Pancreas (tissue), 10 donors: ENCODE measurements at regions not wholly inside any gene's neighbourhood (a gene's known extent, or its start where the extent isn't known, plus 50 kb on each side); places are given as distances from the start of the nearest gene placed in this dataset.

Source experiments
- ATAC-seq, 4 donors: fragments of 200-7000 bp; cut with Tn5 transposase; one replicate each; pipeline versions ENCODE4 v1.8.0 to v1.9.1; 2020; ENCODE audit warnings: mild to moderate bottlenecking in 4 of 4, moderate library complexity in 4 of 4
- DNase-seq, 6 donors: peaks; one replicate each; pipeline ENCODE4 v3.0.0-alpha.2; 2020
- FAIRE-seq: peaks from 2 replicates; lab custom pipeline; 2012; peaks lifted over from hg19 to GRCh38; lab: Jason Lieb, UNC
- H3K27ac ChIP-seq, 4 donors: fragments of 200-600 bp; sonication (generic); 1 replicate in 3 of 4; 2 replicates in 1 of 4; pipeline versions ENCODE4 v1.5.0 to v1.8.0; 2020
- H3K27me3 ChIP-seq, 4 donors: fragments of 200-600 bp; one replicate each; pipeline ENCODE4 v1.8.0; 2021
- H3K36me3 ChIP-seq, 3 donors: fragments of 200-600 bp; sonication (generic) in 1 of 3; one replicate each; pipeline versions ENCODE4 v1.5.0 to v1.8.0; 2020 to 2021
- H3K4me1 ChIP-seq, 3 donors: fragments of 200-600 bp; one replicate each; pipeline ENCODE4 v1.8.0; 2021
- H3K4me3 ChIP-seq, 4 donors: fragments of 200-600 bp; sonication (generic) in 2 of 4; one replicate each; pipeline versions ENCODE4 v1.5.0 to v1.8.0; 2020 to 2021
- H3K9me3 ChIP-seq, 4 donors: fragments of 200-600 bp; one replicate each; pipeline ENCODE4 v1.8.0; 2021
- CTCF ChIP-seq, 4 donors: fragments of 200-600 bp; sonication (generic) in 3 of 4; IDR thresholded peaks; one replicate each; pipeline versions ENCODE4 v1.5.0 to v1.8.0; 2021; ENCODE audit warnings: antibody characterized with exemption in 4 of 4
- WGBS, 2 donors: extraction: QIAGEN DNeasy Blood & Tissue Kit; methylation state at CpG; one replicate each; pipeline ENCODE4 v1.1.7; 2013; 5-methylcytosine and 5-hydroxymethylcytosine counted together
- intact Hi-C, 3 donors: fragments of 100-400 bp; cut with DNase I; formaldehyde crosslinking; loops; one replicate each; pipeline versions ENCODE4 v1.11.1 to v1.14.2; 2022
- donor health status: healthy with polysubstance abuse.
- donor health status: DM: no; HTN: no; CAD: no; lungs with moderate emphysema.
- donor health status: DM: no; HTN: no; CAD: no.
- donor health status: control.
- donor health status: control.
- donor health status: Bipolar disorder and iron deficiency.
- donor health status: DM: yes; HTN: yes; CAD: no.
- donor health status: DM: no; HTN: no; CAD: no.
- donor health status: DM: no; HTN: no; CAD: no.
- donor health status: DM: yes; HTN: yes; CAD: no.

DNA sequence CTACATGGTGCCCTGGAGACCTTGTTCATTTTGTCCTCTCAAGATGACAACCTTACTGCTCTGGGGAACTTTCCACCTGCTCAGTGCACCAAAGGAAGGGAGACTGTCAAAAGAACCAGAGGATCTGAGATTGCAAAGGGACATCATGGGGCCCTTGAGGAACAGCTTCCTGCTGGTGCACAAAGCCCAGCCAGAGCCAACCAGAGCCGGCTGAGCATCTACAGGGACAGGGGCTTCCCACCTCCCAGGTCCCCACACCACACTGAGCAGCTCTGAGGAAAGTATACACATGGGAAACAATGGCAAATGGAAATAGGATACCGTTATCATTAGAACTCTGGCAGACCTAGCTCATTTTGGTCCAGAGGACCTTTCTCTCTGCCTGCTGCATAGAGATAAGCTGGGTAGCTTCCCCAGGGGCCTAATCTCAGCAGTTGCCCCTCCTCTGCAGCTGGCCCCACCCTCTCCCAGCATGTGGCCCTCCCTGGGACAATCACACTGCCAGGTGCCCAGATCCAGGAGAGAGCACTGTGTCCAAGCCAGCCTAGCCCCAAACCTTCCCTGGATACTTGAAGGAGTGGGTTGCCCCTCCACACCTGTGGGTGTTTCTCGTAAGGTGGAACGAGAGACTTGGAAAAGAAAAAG lies 123.4 kb upstream of the PRR20G start:
- Histone ChIP-seq H3K36me3 (no peaks in the 10 kb centered on the region), H3K4me1 (no peaks in the 10 kb centered on the region), H3K27me3 (no peaks in the 10 kb centered on the region), H3K27ac (no peak overlapping the region), H3K9me3 (no peaks in the 10 kb centered on the region), H3K4me3 (no peak overlapping the region)
- intact Hi-C loops = no loop called here
- no peak for TF ChIP-seq CTCF (IDR thresholded peaks at IDR 0.05)
- WGBS, 2 donors = 46 to 60% methylated on average over 4 of the region's 4 CpGs
- ATAC-seq = no peak
- DNase-seq = peak in 1 of 6 donors; percentile 25
- FAIRE-seq = no peak

- FAIRE-seq = no peak
- Histone ChIP-seq H3K9me3 (no peaks in the 10 kb centered on the region), H3K27me3 (no peaks in the 10 kb centered on the region), H3K27ac (no peak overlapping the region), H3K4me1 (no peaks in the 10 kb centered on the region), H3K4me3 (no peak overlapping the region), H3K36me3 (no peaks in the 10 kb centered on the region)
- DNase-seq = peak in 1 of 6 donors; percentile 33
- intact Hi-C loops = no loop called here
- no peak for ATAC-seq
- no peak for TF ChIP-seq CTCF (IDR thresholded peaks at IDR 0.05)
- WGBS, 2 donors = 79 to 82% methylated on average over 7 of the region's 7 CpGs
These were observed 122.8 kb upstream of the PRR20G start for GRCh38 chr3:127410678-127411077.

GRCh38 chr3:127410137-127410488 lies 122.3 kb upstream of the PRR20G start:
- ATAC-seq = no peak
- intact Hi-C loops = no loop called here
- Histone ChIP-seq H3K4me1 (no peaks in the 10 kb centered on the region), H3K4me3 (no peak overlapping the region), H3K9me3 (no peaks in the 10 kb centered on the region), H3K27me3 (no peaks in the 10 kb centered on the region), H3K27ac (no peak overlapping the region), H3K36me3 (no peaks in the 10 kb centered on the region)
- FAIRE-seq = no peak
- 78 to 86% methylated on average over 6 of the region's 6 CpGs for WGBS, 2 donors
- DNase-seq = peak in 1 of 6 donors; percentile 33
- TF ChIP-seq CTCF (IDR thresholded peaks at IDR 0.05) = no peak

DNA sequence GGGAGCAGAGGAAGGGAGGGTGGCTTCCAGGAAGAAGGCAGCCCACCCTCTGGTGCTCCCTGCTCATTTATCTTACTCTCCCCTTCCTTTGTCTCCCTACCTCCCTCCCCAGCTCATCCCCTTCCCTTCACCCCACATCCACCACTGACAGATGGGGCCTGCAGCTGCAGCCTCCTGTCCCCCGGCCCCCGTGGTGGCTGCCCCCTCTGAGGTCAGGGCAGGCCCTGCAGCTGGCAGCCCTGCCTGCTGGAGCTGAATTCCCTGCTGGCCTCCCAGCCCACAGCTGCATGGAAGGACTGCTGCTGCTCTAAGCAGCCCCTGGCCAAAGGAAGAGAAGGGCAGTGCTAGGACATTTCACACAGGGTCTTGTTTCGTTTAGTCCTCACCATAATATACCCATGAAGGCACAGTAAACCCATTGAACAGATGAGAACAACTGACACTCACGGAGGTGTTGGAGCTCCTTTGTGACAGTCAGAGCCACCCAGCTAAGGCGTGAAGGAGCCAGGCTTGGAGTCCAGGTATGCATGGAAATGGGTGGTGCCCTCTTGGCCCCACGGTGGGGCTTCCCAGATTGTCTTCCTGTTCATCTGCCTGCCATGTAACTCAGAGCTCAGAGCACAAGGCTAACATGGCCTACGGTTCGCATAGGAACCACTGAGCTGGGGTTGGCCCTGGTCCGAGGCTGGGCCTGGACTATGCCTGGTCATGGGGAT lies 121.7 kb upstream of the PRR20G start:
- no peak for FAIRE-seq
- 75 to 80% methylated on average over 9 of the region's 9 CpGs for WGBS, 2 donors

More for the DNA sequence above, 121.7 kb upstream of the PRR20G start:
- Histone ChIP-seq H3K27me3 (no peaks in the 10 kb centered on the region), H3K27ac (no peak overlapping the region), H3K4me1 (no peaks in the 10 kb centered on the region), H3K9me3 (no peaks in the 10 kb centered on the region), H3K36me3 (no peaks in the 10 kb centered on the region), H3K4me3 (no peak overlapping the region)
- DNase-seq = peak in 1 of 6 donors; percentile 38
- no peak for TF ChIP-seq CTCF (IDR thresholded peaks at IDR 0.05)
- intact Hi-C loops = no loop called here
- no peak for ATAC-seq
